G401 (cell line): ENCODE measurements at regions not wholly inside any gene's neighbourhood (a gene's known extent, or its start where the extent isn't known, plus 50 kb on each side); places are given as distances from the start of the nearest gene placed in this dataset.
A peak's percentile ranks its signal among the peaks of the same experiment; 100 is the strongest.
"Not testable (repeated sequence)": the region's sequence is repeated elsewhere in the genome, so short reads cannot be mapped to it uniquely, and the experiment has no call there.

Source experiments
- DNase-seq: peaks from one replicate; pipeline ENCODE4 v3.0.0-alpha.2; 2015; ENCODE audit warnings: low spot score
- in situ Hi-C: cut with HindIII; loops from 2 replicates; pipeline ENCODE4 v1.10.0; 2016; ENCODE audit warnings: low sequenced_read_pairs, mixed read lengths

- in situ Hi-C loops = no loop called here
- DNase-seq = no peak
Measured at GRCh38 chr1:117747605-117748004, 141.8 kb downstream of the TENT5C start.

GRCh38 chr1:117751321-117751720 is 145.5 kb downstream of the TENT5C start:
- in situ Hi-C loops = no loop called here
- no peak for DNase-seq

- no peak for DNase-seq
- in situ Hi-C loops = no loop called here
Measured at GRCh38 chr1:117752661-117753060, 146.8 kb downstream of the TENT5C start.

DNA sequence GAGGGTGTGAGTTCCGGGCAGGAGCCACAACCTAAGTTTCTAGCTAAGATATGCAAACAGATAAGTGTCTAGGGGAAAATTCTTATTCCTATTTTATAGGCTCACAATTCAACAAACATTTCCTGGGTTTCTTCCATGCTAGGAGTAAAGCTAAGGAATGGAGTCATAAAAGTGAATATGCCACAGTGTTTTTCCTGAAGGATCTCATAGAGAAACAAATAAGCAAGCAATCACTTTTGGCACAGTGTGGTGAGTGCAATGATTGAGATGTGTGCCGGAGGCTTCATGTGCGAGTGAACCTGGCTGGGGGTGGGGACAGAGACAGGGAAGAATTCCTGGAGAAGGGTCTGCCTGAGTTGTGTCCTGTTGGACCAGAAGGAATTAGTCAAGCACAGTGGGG is 147.4 kb downstream of the TENT5C start:
- no peak for DNase-seq
- in situ Hi-C loops = no loop called here

- no peak for DNase-seq
Measured at GRCh38 chr1:117753652-117754051, 147.8 kb downstream of the TENT5C start.

DNA sequence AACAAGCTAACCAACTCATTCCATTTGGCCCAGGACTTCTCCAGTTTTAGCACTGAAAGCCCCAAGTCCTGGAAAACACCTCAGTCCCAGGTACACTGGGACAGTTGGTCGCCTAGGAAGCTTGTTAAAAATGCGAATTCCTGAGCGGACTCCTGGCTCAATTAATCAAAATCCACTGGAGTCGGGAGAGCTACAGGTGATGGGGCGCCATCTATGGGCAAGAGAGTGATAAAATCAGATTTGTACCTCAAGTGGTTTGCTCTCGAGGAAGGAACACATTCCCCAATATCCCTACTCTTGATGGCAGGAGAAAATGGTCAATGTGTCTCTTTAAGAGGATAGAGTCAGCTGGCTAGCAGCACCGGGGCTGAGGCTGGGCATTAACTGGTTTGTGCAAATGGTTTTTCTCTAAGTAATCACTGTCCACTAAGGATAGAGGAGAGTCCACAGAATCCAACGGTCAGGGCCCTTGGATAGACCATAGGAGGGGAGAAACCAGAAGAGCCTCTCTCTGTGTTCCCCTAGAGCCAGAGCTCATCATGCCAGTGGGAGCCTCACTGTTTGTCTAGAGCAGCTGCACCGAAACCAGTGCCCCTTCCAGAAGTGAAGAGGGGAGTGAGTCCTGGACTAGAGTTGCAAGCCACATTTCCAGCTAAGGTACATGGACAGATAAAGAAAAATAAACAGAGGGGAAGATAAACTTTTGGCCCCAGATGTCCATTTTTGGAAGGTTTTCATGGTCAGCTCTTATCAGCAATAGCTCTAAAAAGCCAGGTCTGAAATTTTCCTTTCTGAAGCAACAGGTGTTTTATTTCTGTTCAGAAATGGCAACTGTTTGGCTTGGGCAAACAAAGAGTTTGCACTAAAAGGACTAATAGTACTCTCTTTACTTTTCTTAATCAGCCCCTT is 148.5 kb downstream of the TENT5C start:
- in situ Hi-C loops = no loop called here
- DNase-seq = peak; percentile 83

More at GRCh38 chr1:117753652-117754051, 147.8 kb downstream of the TENT5C start:
- in situ Hi-C loops = no loop called here

GRCh38 chr1:117757668-117758067 is 151.8 kb downstream of the TENT5C start:
- no peak for DNase-seq
- in situ Hi-C loops = no loop called here

DNA sequence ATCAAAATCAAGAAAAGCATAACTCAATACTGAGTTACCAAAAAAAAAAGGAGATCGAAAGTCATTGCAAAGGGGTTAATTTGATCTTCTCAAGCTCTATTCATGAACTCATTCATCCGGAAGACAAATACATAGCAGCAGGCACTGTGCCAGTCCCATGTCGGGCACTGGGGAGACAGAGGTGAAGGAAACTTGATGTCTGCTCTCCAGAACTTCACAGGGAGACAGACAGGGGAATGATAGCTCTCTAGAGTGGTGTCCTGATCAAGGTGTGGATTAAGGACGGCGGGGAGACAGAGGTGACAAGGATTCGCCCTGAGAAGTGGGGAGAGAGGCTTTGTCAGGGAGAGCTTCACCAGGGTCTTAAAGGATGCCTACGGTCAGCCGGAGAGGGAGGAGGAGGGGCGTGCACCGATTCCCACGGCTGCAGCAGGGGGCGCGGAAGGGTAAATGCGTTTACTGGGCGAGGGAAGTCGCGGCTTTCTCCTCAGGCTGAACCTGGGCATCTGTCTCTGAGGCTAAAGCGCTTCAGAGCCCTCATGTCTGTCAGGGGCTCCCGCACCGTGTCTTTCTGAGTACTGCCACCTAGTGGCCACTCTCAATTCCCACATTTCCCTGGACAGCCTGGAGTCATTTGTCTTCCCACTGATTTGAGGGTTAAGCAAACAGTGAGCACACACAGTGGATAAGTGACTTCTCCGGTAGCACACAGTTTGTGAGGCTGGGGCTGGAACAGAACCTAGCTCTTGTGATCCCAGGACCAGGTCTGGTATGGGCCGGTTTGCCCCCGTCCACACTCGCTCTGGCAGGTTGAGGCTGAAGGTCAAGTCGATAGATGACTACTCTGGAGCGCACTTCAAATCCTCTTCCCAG is 152.8 kb downstream of the TENT5C start:
- in situ Hi-C loops = no loop called here
- DNase-seq = peak; percentile 90

DNA sequence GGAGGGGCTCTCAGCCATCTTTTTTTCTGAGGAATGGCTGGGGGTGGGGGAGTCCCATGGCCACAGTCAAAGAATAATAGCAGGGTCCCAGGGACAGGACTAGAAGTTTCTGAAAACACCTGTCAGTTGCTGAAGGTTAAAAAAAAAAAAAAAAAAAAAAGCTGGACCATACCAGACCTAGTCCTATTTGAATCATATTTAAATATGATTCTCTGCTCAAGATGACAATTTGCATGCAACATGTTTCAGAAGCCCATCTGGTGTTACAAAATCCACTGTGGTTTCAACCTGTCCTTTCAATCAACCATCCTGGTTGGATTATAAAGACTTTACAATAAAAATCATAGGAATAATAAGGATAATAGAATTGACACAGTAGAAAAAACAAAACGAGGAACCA is 153.7 kb downstream of the TENT5C start:
- in situ Hi-C loops = no loop called here
- no peak for DNase-seq

GRCh38 chr1:117760069-117760468 is 154.2 kb downstream of the TENT5C start:
- in situ Hi-C loops = no loop called here
- DNase-seq = no peak

DNA sequence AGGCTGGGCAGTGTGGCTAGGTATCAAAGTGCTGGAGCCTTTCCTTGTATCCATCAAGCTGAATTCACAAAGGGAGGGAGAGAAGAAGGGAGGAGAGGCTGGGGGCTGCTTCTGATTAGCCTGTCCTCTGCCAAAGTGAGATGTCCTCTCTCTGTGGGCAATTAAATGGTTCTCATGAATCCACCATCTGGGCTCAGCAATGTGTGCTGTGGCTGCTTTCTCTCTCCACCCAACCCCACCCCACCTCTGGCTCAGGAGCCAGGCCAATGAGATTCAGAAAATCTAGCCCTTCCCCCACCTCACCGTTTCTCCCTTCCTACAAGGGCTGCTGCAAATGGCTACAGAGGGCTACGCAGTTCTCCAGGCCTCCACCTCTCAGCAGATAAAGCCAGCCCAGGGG is 154.6 kb downstream of the TENT5C start:
- in situ Hi-C loops = no loop called here
- DNase-seq = no peak

DNA sequence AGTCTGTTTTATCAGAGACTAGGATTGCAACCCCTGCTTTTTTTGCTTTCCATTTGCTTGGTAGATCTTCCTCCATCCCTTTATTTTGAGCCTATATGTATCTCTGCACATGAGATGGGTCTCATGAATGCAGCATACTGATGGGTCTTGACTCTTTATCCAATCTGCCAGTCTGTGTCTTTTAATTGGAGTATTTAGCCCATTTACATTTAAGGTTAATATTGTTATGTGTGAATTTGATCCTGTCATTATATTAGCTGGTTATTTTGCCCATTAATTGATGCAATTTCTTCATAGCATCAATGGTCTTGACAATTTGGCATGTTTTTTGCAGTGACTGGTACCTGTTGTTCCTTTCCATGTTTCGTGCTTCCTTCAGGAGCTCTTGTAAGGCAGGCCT is 161.7 kb downstream of the GDAP2 start:
- DNase-seq, in situ Hi-C loops: not testable (repeated sequence)

- DNase-seq = no peak
- in situ Hi-C loops = no loop called here
Measured at GRCh38 chr1:117770981-117771531, 158.4 kb downstream of the GDAP2 start.

- no peak for DNase-seq
- in situ Hi-C loops = no loop called here
Measured at GRCh38 chr1:117779364-117779763, 150.1 kb downstream of the GDAP2 start.

DNA sequence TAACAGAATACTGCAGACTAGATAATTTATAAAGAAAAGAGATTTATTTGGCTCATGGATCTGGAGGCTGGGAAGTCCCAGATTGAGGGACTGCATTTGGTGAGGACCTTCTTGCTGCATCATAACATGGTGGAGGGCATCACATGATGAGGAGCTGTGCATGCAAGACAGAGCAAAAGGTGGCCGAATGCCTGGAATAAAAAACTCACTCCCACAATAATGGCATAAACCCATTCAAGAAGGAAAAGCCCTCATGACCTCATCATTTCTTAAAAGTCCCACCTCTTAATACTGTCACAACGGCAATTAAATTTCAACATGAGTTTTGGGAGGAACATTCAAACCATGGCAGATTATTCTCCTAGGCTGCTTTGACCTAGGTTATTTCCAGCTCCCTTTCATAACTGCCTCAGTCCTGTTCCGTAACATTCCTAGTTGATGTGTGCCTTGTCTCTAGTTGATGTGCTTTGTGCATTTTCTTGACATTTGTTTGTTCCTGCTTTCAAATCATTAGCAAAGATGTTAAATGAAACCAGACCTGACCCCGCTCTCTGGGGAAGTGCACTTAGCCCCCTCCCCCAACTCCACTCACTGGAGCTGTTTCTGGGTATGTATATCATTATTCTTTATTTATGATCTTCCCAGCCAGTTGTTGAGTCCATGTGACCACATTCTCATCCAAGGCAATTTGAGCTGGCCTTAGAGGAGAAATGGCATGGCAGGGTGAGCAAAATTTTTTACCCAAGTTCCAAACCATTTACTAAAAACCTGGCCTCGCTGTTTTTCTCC is 148.5 kb downstream of the GDAP2 start:
- in situ Hi-C loops = no loop called here
- DNase-seq = no peak

DNA sequence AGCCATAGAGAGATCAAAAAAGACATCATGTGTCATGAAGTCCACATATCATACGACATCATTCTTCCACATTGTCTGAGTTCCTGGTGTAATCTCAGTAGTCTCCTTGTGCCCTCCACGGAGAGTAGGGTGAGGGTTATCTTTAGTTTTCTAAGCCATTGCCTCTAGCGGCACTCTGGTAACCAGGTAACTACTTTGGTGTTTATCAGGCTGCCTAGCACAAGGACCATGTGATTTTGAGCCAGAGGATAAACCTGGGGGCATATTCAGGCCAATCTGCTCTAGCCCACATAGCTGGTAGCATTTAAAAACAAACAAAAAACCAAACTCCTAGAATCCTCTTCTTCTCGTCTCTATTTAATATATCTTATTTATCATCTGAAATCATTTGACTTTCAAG is 147.4 kb downstream of the GDAP2 start:
- in situ Hi-C loops = no loop called here
- no peak for DNase-seq

- DNase-seq = peak; percentile 79
- in situ Hi-C loops = no loop called here
Measured at GRCh38 chr1:117783606-117784396, 145.6 kb downstream of the GDAP2 start.

DNA sequence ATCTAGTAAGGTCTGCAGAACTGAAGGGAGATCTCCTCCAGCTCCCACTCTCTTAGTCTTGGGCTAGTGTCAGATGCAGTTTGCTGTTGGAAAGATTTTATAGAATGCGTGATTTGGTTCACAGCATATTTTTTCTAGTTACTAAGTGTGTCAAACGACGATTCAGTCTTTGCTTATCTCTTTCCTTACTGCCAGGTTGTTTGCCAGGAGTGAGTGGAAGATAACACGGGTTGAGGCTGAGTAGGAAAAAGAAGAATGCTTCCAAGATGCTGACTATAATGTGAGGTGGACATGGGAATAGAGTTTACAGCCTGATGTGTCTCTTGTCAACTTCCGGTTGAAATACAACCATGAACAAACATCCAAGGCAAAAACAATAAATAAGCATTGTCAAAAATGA is 141.4 kb downstream of the GDAP2 start:
- in situ Hi-C loops = no loop called here
- DNase-seq = no peak
